Fibroblast of villous mesenchyme (primary cell): ENCODE measurements at regions not wholly inside any gene's neighbourhood (a gene's known extent, or its start where the extent isn't known, plus 50 kb on each side); places are given as distances from the start of the nearest gene placed in this dataset.

Source experiments
- DNase-seq: peaks from one replicate; pipeline ENCODE4 v3.0.0-alpha.2; 2010; ENCODE audit warnings: low read depth
- H3K4me3 ChIP-seq: 2 replicates; pipeline ENCODE4 v1.5.1; 2011; ENCODE audit warnings: low read depth, mild to moderate bottlenecking, low read length
- CTCF ChIP-seq: IDR thresholded peaks from 2 replicates; pipeline ENCODE4 v1.5.1; 2012; ENCODE audit warnings: low read depth, mild to moderate bottlenecking, low read length; ENCODE audit not compliant: insufficient read depth

- TF ChIP-seq CTCF, result no peak
- DNase-seq, result no peak
Observed at GRCh38 chr14:82731526-82731925, 1197.9 kb upstream of the SEL1L start.

GRCh38 chr14:82740547-82740946, 1206.9 kb upstream of the SEL1L start:
- DNase-seq, result no peak
- no peak for TF ChIP-seq CTCF
- no peak overlapping the region for H3K4me3 ChIP-seq

More at GRCh38 chr14:82731526-82731925, 1197.9 kb upstream of the SEL1L start:
- H3K4me3 ChIP-seq, result no peak overlapping the region

DNA sequence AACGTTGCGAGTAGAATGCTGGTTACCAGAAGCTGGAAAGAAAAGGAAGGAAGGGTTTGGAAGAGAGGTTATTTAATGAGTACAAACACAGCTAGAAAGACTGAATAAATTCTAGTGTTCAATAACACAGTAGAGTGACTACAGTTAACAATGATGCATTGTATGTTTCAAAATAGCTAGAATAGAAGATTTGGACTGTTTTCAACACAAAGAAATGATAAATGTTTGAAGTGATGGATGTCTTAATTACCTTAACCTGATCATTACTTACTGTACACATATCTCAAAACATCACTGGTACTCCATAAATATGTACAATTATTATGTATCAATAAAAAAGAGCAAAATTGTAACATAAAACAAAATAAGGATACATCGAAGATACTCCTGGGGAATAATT, 1221.8 kb upstream of the SEL1L start:
- no peak for DNase-seq
- H3K4me3 ChIP-seq, result no peak overlapping the region
- TF ChIP-seq CTCF, result no peak

GRCh38 chr14:82755923-82756322, 1222.3 kb upstream of the SEL1L start:
- DNase-seq, result no peak
- no peak for TF ChIP-seq CTCF
- H3K4me3 ChIP-seq, result no peak overlapping the region

DNA sequence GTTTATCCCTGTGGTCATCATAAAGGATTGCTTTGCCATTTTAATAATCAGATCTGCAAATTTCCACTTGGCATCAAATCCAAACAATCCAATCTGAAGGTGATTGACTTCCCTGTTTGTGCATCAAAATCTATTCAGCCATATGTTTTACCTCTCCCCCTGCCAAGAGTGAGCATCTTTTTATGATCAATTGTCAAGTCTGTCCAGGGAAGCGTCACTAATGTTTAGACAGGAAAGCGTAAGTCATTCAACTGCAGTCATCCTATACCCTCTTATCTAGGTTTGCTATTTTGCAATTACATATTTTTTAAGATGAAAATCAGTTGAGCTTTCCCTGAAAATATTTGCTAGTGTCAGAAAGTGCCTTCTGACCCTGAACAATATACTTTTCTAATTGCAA, 1224.1 kb upstream of the SEL1L start:
- DNase-seq, result no peak
- H3K4me3 ChIP-seq, result no peak overlapping the region
- TF ChIP-seq CTCF, result no peak

- DNase-seq, result no peak
- no peak for TF ChIP-seq CTCF
- no peak overlapping the region for H3K4me3 ChIP-seq
Observed at GRCh38 chr14:82759656-82760055, 1226.0 kb upstream of the SEL1L start.

DNA sequence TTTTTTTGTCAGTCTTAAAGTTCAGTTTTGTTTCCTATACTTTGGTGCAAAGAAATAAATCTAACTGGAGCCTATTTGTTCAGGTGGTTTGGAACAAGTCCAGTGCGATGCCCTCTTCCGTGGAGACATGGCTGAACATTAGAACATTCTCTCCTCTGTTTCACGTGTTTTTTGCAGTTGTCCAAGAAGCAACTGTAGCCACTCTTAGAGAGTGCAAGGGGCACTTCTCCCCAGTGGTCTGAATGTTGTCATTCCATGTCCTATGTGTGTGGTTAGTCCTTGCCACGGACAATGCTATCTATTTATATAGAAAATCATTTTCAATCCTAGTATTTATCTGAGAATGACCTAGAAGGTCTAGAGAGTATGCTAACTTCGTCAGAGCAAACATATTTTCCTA, 1232.5 kb upstream of the SEL1L start:
- no peak for TF ChIP-seq CTCF
- DNase-seq, result no peak
- H3K4me3 ChIP-seq, result no peak overlapping the region
